ENCODE measurements at regions not wholly inside any gene's neighbourhood (a gene's known extent, or its start where the extent isn't known, plus 50 kb on each side); places are given as distances from the start of the nearest gene placed in this dataset.

- TF ChIP-seq CTCF (IDR thresholded peaks at IDR 0.05) (no peak), POLR2A (IDR thresholded peaks at IDR 0.05) (no peak), POLR2AphosphoS5 (IDR thresholded peaks at IDR 0.05) (no peak)
These were observed 301.3 kb upstream of the SGCD start for GRCh38 chr5:156025656-156026055.
